IgD-negative memory B cell (primary cell): ENCODE measurements at regions not wholly inside any gene's neighbourhood (a gene's known extent, or its start where the extent isn't known, plus 50 kb on each side); places are given as distances from the start of the nearest gene placed in this dataset.

Source experiments
- H3K27ac Mint-ChIP-seq, 3 donors: one replicate each; pipeline ENCODE4 v1.8.0; 2020 to 2022; ENCODE audit warnings: mild to moderate bottlenecking in 3 of 3, mixed read lengths in 3 of 3, moderate library complexity in 1 of 3
- H3K27me3 Mint-ChIP-seq: one replicate; pipeline ENCODE4 v1.8.0; 2021; ENCODE audit warnings: mixed read lengths
- H3K36me3 Mint-ChIP-seq: one replicate; pipeline ENCODE4 v1.8.0; 2020; ENCODE audit warnings: mild to moderate bottlenecking, mixed read lengths
- H3K4me1 Mint-ChIP-seq, 3 donors: one replicate each; pipeline ENCODE4 v1.8.0; 2020 to 2022; ENCODE audit warnings: mixed read lengths in 3 of 3, mild to moderate bottlenecking in 1 of 3
- H3K4me3 Mint-ChIP-seq, 4 donors: one replicate each; pipeline ENCODE4 v1.8.0; 2020 to 2022; ENCODE audit warnings: mild to moderate bottlenecking in 4 of 4, mixed read lengths in 4 of 4, moderate library complexity in 3 of 4
- H3K9me3 Mint-ChIP-seq, 3 donors: one replicate each; pipeline ENCODE4 v1.8.0; 2020 to 2021; ENCODE audit warnings: mixed read lengths in 3 of 3, mild to moderate bottlenecking in 1 of 3

GRCh38 chr17:68812876-68813584 lies 142.2 kb downstream of the ABCA8 start:
- Mint-ChIP-seq H3K36me3 (no peaks in the 10 kb centered on the region), H3K27ac (no peak overlapping the region), H3K4me3 (no peak overlapping the region), H3K9me3 (peaks cover 3 to 6% (median 6%) of the 10 kb centered on the region in 3 donors), H3K27me3 (peaks cover 3% of the 10 kb centered on the region), H3K4me1 (no peaks in the 10 kb centered on the region)

DNA sequence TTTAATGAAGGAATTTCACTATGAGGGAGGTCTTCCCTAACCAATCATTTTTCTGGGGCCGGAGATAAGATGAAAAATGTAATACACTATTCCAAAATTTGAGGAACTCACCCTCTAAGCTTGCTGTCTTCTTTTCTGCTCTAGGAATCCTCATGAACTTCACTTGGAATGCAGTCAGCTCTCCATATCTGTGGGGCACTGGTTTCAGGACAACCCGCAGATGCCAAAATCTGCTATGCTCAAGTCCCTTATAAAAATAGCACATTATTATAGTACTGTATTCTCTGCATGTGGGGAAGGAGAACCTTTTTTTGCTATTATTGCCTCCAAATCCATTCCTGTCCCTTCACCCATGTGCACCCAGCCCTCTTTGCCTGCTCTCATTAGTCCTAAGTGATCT lies 146.0 kb downstream of the ABCA8 start:
- Mint-ChIP-seq H3K9me3 (peaks cover 2 to 6% (median 3%) of the 10 kb centered on the region in 3 donors), H3K4me3 (no peak overlapping the region), H3K36me3 (no peaks in the 10 kb centered on the region), H3K27me3 (no peaks in the 10 kb centered on the region), H3K4me1 (no peaks in the 10 kb centered on the region), H3K27ac (no peak overlapping the region)

GRCh38 chr17:68807998-68808772 lies 147.0 kb downstream of the ABCA8 start:
- Mint-ChIP-seq H3K4me1 (no peaks in the 10 kb centered on the region), H3K27me3 (no peaks in the 10 kb centered on the region), H3K9me3 (peaks cover 2 to 6% (median 3%) of the 10 kb centered on the region in 3 donors), H3K27ac (no peak overlapping the region), H3K36me3 (no peaks in the 10 kb centered on the region), H3K4me3 (no peak overlapping the region)

DNA sequence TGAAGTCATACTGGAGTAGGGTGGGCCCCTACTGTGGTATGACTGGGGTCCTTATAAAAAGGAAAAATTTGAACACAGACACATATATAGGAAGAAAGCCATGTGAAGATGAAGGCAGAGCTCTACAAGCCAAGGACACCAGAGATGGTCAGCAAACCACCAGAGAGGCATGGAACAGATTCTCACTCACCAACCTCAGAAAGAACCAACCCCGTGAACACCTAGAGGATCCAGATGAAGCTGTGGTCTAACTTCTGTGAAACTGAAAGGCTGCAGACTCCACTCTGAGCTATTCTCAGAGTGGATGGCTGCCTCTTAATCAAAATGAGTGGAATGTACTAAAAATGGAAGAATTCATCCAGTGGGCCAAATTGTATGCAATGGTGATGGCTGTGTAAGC lies 149.6 kb downstream of the ABCA8 start:
- peaks cover 2% of the 10 kb centered on the region for H3K27me3 Mint-ChIP-seq
- no peak overlapping the region for H3K4me3 Mint-ChIP-seq
- peaks cover 0 to 3% (median 2%) of the 10 kb centered on the region in 3 donors for H3K9me3 Mint-ChIP-seq
- no peaks in the 10 kb centered on the region for H3K36me3 Mint-ChIP-seq
- H3K27ac Mint-ChIP-seq: peak overlapping the region in 1 of 3 donors; percentile 8
- H3K4me1 Mint-ChIP-seq: peaks cover 0 to 2% (median 0%) of the 10 kb centered on the region in 3 donors

DNA sequence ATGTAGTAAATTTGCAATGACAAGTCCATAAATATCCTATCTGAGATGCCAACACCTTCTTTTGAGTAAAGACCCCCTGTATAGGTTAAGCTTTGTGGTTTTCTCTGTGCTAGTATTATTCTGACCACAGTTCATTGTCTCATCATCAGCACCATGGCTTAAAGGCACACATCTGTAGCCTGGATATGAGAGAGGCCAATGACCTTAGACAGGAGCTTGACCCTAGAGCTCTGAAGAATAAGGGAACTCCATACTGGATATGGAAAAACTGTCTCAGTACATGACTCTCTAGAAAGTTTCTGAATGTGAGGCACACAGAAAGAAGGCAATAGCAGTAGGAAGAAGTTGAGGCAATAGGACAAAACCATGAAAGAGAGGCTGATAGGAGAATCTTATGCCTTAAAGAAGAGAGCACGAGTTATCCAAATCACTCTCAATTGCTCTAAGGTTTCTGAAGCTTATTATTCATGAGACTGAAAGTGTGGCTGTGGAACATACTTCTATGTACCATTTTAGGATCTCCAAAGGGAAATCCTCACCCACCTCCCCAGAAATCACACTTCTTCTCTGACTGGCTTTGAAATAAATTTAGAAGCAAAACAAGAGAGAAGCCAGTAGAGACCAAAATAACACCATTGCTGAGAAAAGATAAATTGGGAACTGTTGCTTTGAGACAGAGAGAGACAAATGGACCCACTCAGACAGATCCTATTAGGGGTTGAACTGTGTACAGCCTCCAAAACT lies 150.2 kb downstream of the ABCA8 start:
- peaks cover 0 to 3% (median 2%) of the 10 kb centered on the region in 3 donors for H3K9me3 Mint-ChIP-seq
- H3K27me3 Mint-ChIP-seq: peaks cover 2% of the 10 kb centered on the region

DNA sequence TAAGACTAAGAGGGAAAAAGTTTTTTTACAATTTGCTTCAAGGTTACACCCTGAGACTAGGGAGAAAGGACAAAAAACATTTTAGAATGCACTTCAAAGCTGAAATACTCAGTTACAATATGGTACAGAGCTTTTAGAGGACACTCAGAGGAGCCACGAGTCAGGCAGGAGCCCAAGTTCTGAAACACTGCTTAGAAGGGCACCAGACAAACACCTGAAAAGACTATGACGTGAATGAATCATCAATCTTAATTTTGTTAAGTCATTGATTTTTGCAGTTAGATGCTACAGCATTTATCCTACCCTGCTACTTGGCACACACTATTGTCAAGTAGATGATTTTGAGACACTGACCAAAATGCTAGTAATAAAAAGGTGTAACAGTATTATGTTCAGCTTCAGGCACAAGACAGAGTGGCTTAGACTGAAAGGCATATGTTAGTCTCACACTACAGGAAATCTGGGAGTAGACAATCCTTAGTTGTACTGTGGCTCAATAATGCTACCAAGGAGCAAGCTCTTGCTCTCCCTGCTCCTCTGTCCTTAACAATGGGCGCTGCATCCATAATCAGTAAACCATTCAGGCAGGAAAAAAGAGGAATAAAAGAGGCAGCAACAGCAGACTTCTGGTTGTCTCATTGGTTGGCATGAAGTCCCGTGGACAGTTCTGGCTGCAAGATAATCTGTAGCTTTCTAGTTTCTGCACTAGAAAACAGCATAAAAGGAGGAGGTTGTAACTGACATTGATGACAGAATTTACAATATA lies 151.8 kb downstream of the ABCA8 start:
- H3K36me3 Mint-ChIP-seq: no peaks in the 10 kb centered on the region
- no peak overlapping the region for H3K4me3 Mint-ChIP-seq
- peaks cover 2% of the 10 kb centered on the region for H3K27me3 Mint-ChIP-seq
- H3K4me1 Mint-ChIP-seq: peaks cover 0 to 2% (median 0%) of the 10 kb centered on the region in 3 donors
- H3K27ac Mint-ChIP-seq: no peak overlapping the region
- H3K9me3 Mint-ChIP-seq: peaks cover 0 to 3% (median 2%) of the 10 kb centered on the region in 3 donors

More for the DNA sequence above, 150.2 kb downstream of the ABCA8 start:
- no peak overlapping the region for H3K4me3 Mint-ChIP-seq
- H3K27ac Mint-ChIP-seq: peak overlapping the region in 1 of 3 donors; percentile 21
- peaks cover 0 to 2% (median 0%) of the 10 kb centered on the region in 3 donors for H3K4me1 Mint-ChIP-seq
- H3K36me3 Mint-ChIP-seq: no peaks in the 10 kb centered on the region

GRCh38 chr17:68801335-68802247 lies 153.6 kb downstream of the ABCA8 start:
- peaks cover 0 to 3% (median under 1%) of the 10 kb centered on the region in 3 donors for H3K4me1 Mint-ChIP-seq
- H3K4me3 Mint-ChIP-seq: peak overlapping the region in 1 of 4 donors; percentile 55
- H3K36me3 Mint-ChIP-seq: peaks cover 2% of the 10 kb centered on the region
- H3K9me3 Mint-ChIP-seq: peaks cover 0 to 3% (median 2%) of the 10 kb centered on the region in 3 donors
- H3K27me3 Mint-ChIP-seq: peaks cover 2% of the 10 kb centered on the region
- no peak overlapping the region for H3K27ac Mint-ChIP-seq

DNA sequence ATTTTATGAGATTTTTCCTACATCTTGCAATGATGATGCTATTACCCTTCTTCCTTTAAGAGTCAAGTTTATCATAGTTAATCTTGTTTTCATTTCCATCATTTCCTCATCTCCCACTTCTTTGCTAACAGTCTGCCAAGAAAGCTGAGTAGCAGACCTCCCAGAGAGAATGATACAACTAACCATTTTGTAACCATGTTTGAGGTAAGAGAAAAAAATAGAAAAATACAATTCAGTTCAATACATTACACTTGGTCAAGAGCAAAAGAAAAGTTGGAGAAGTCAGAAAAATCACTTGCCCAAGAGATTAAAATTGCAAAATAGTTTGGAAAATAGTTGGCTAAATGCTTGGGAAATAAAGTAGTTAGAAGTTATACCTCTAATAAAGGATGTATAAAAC lies 154.4 kb downstream of the ABCA8 start:
- Mint-ChIP-seq H3K4me3 (no peak overlapping the region), H3K4me1 (peaks cover 5 to 9% (median 5%) of the 10 kb centered on the region in 3 donors), H3K27ac (no peak overlapping the region), H3K27me3 (peaks cover 2% of the 10 kb centered on the region), H3K36me3 (peaks cover 3% of the 10 kb centered on the region), H3K9me3 (peaks cover 0 to 3% (median 2%) of the 10 kb centered on the region in 3 donors)

GRCh38 chr17:68794636-68795434 lies 160.4 kb downstream of the ABCA8 start:
- Mint-ChIP-seq H3K9me3 (peaks cover 0 to 5% (median 0%) of the 10 kb centered on the region in 3 donors), H3K4me3 (peak overlapping the region; percentile 3 to 85 (median 48)), H3K27ac (peak overlapping the region; percentile 0 to 90 (median 74)), H3K36me3 (peaks cover 4% of the 10 kb centered on the region), H3K27me3 (no peaks in the 10 kb centered on the region), H3K4me1 (peaks cover 20 to 45% (median 42%) of the 10 kb centered on the region in 3 donors)

- Mint-ChIP-seq H3K27me3 (peaks cover 3% of the 10 kb centered on the region), H3K4me3 (peak overlapping the region in 1 of 4 donors; percentile 23), H3K27ac (no peak overlapping the region), H3K36me3 (peaks cover 5% of the 10 kb centered on the region), H3K4me1 (peaks cover 20 to 45% (median 42%) of the 10 kb centered on the region in 3 donors), H3K9me3 (peaks cover 3 to 5% (median 3%) of the 10 kb centered on the region in 3 donors)
Observed at GRCh38 chr17:68792873-68793272, 162.3 kb downstream of the ABCA8 start.

GRCh38 chr17:68792042-68792685 lies 163.0 kb downstream of the ABCA8 start:
- no peak overlapping the region for H3K27ac Mint-ChIP-seq
- H3K4me1 Mint-ChIP-seq: peaks cover 20 to 45% (median 42%) of the 10 kb centered on the region in 3 donors
- peaks cover 3 to 5% (median 3%) of the 10 kb centered on the region in 3 donors for H3K9me3 Mint-ChIP-seq
- H3K27me3 Mint-ChIP-seq: peaks cover 3% of the 10 kb centered on the region
- H3K4me3 Mint-ChIP-seq: no peak overlapping the region
- peaks cover 5% of the 10 kb centered on the region for H3K36me3 Mint-ChIP-seq

DNA sequence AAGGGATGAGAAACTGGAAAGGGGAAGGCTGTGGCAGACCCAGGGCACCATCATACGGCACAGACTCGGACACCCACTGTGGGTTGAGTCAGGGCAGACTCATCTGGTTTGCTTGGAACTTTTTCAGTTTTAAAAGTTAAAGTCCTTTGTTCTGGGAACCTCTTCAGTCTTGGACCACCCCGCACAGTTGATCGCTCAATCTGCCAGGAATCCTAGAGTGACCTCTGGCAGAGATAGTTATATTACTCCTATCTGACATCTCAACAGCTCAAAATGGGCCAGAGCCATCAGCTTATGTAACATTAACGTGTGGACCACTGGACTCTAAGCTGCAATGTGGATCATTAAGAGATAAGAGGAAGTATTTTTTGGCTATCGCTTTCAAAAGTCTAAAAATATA lies 164.3 kb downstream of the ABCA8 start:
- H3K36me3 Mint-ChIP-seq: peaks cover 2% of the 10 kb centered on the region
- peak overlapping the region in 1 of 4 donors; percentile 65 for H3K4me3 Mint-ChIP-seq
- H3K27ac Mint-ChIP-seq: peak overlapping the region in 1 of 3 donors; percentile 6
- H3K27me3 Mint-ChIP-seq: peaks cover 3% of the 10 kb centered on the region
- H3K4me1 Mint-ChIP-seq: peaks cover 15 to 39% (median 39%) of the 10 kb centered on the region in 3 donors
- peaks cover 3 to 5% (median 3%) of the 10 kb centered on the region in 3 donors for H3K9me3 Mint-ChIP-seq
